Caco-2 (cell line): ENCODE measurements at regions not wholly inside any gene's neighbourhood (a gene's known extent, or its start where the extent isn't known, plus 50 kb on each side); places are given as distances from the start of the nearest gene placed in this dataset.

Experiments used
- BruUV-seq: library from RNA; stranded (reverse); fragments of 400-500 nt; replicated peaks from 2 replicates; lab custom pipeline; 2021; lab: Mats Ljungman, UMichigan
- CTCF ChIA-PET: fragments of 300-600 bp; sonication (Branson Sonifier 250); formaldehyde crosslinking; loops from one replicate; lab custom pipeline; 2022; ENCODE audit warnings: antibody characterized with exemption; lab: Charles Lee
- POLR2A ChIA-PET: fragments of 300-600 bp; sonication (Branson Sonifier 250); formaldehyde crosslinking; loops from one replicate; lab custom pipeline; 2022; ENCODE audit warnings: antibody characterized with exemption; lab: Charles Lee
- DNase-seq, 2 experiments: peaks; one replicate each; pipeline versions ENCODE4 v3.0.0 to v3.0.0-alpha.2; 2020 to 2022
- H3K27me3 ChIP-seq: replicated peaks from 2 replicates; pipeline ENCODE4 v1.6.0; 2011; ENCODE audit warnings: low read length; ENCODE audit not compliant: control insufficient read depth, insufficient read depth
- H3K36me3 ChIP-seq: 2 replicates; pipeline ENCODE4 v1.5.1; 2011; ENCODE audit warnings: low read length; ENCODE audit not compliant: control insufficient read depth, insufficient read depth
- H3K4me1 ChIP-seq: fragments of 250-450 bp; sonication (Bioruptor Pico); 2 replicates; pipeline ENCODE4 v1.5.1; 2020; ENCODE audit warnings: mild to moderate bottlenecking
- H3K4me3 ChIP-seq: 2 replicates; pipeline ENCODE4 v1.5.1; 2011; ENCODE audit warnings: low read depth, mild to moderate bottlenecking, control low read depth, low read length
- H3K9me3 ChIP-seq: fragments of 250-450 bp; sonication (Bioruptor Pico); 2 replicates; pipeline ENCODE4 v1.5.1; 2020; ENCODE audit warnings: mild to moderate bottlenecking, moderate library complexity
- H3K27ac Mint-ChIP-seq: one replicate; pipeline ENCODE4 v1.8.0; 2022; ENCODE audit warnings: mixed read lengths; ENCODE audit not compliant: unreplicated experiment
- H3K27me3 Mint-ChIP-seq: one replicate; pipeline ENCODE4 v1.8.0; 2022; ENCODE audit warnings: mixed read lengths; ENCODE audit not compliant: insufficient read depth, unreplicated experiment
- H3K36me3 Mint-ChIP-seq: one replicate; pipeline ENCODE4 v1.8.0; 2022; ENCODE audit warnings: mild to moderate bottlenecking, mixed read lengths; ENCODE audit not compliant: insufficient read depth, unreplicated experiment
- H3K4me1 Mint-ChIP-seq: one replicate; pipeline ENCODE4 v1.8.0; 2022; ENCODE audit warnings: low read depth, mixed read lengths; ENCODE audit not compliant: unreplicated experiment
- H3K4me3 Mint-ChIP-seq: one replicate; pipeline ENCODE4 v1.8.0; 2022; ENCODE audit warnings: mild to moderate bottlenecking, moderate library complexity, mixed read lengths; ENCODE audit not compliant: unreplicated experiment
- H3K9me3 Mint-ChIP-seq: one replicate; pipeline ENCODE4 v1.8.0; 2022; ENCODE audit warnings: mixed read lengths; ENCODE audit not compliant: unreplicated experiment
- CTCF ChIP-seq, 2 experiments: fragments of 200-600 bp in 1 of 2; IDR thresholded peaks; 1 replicate in 1 of 2; 2 replicates in 1 of 2; pipeline versions ENCODE4 v1.5.1 to v1.8.0; 2011 to 2022; ENCODE audit warnings: antibody characterized with exemption in 1 of 2, control low read depth in 1 of 2, inconsistent platforms in 1 of 2, low read depth in 1 of 2, low read length in 1 of 2, mild to moderate bottlenecking in 1 of 2, moderate library complexity in 1 of 2; ENCODE audit not compliant: insufficient read depth in 1 of 2, severe bottlenecking in 1 of 2, unreplicated experiment in 1 of 2
- intact Hi-C: fragments of 100-400 bp; cut with micrococcal nuclease; formaldehyde crosslinking; loops from one replicate; pipeline ENCODE4 v1.10.0; 2022; ENCODE audit not compliant: unreplicated experiment

- Mint-ChIP-seq H3K27ac (no peak overlapping the region), H3K4me3 (no peak overlapping the region), H3K4me1 (no peaks in the 10 kb centered on the region), H3K27me3 (no peaks in the 10 kb centered on the region), H3K9me3 (no peaks in the 10 kb centered on the region), H3K36me3 (no peaks in the 10 kb centered on the region)
- no TSS peak for BruUV-seq
- DNase-seq, result peak in 1 of 2 experiments; percentile 3
- H3K27me3 ChIP-seq, result no peaks in the 10 kb centered on the region
- CTCF ChIA-PET, result no interaction called here
- H3K36me3 ChIP-seq, result no peaks in the 10 kb centered on the region
- no peak overlapping the region for H3K4me3 ChIP-seq
- H3K4me1 ChIP-seq, result no peaks in the 10 kb centered on the region
- no peaks in the 10 kb centered on the region for H3K9me3 ChIP-seq
- no peak for TF ChIP-seq CTCF (IDR thresholded peaks at IDR 0.05; ENCODE audit: insufficient read depth in 1 of 2, low read depth in 1 of 2, low read length in 1 of 2, severe bottlenecking in 1 of 2, unreplicated experiment in 1 of 2)
- intact Hi-C loops, result no loop called here
- POLR2A ChIA-PET, result no interaction called here
Measured at GRCh38 chr5:156239800-156240199, 87.2 kb upstream of the SGCD start.

- no peak overlapping the region for H3K4me3 Mint-ChIP-seq
- Histone ChIP-seq H3K27me3 (no peaks in the 10 kb centered on the region), H3K36me3 (no peaks in the 10 kb centered on the region), H3K4me1 (no peaks in the 10 kb centered on the region), H3K9me3 (no peaks in the 10 kb centered on the region), H3K4me3 (no peak overlapping the region)
- ChIA-PET CTCF (no interaction called here), POLR2A (no interaction called here)
- BruUV-seq, result no TSS peak
- TF ChIP-seq CTCF (IDR thresholded peaks at IDR 0.05; ENCODE audit: insufficient read depth in 1 of 2, low read depth in 1 of 2, low read length in 1 of 2, severe bottlenecking in 1 of 2, unreplicated experiment in 1 of 2), result no peak
- no peak overlapping the region for H3K27ac Mint-ChIP-seq
- H3K4me1 Mint-ChIP-seq, result no peaks in the 10 kb centered on the region
- intact Hi-C loops, result no loop called here
- no peak for DNase-seq
- no peaks in the 10 kb centered on the region for H3K27me3 Mint-ChIP-seq
- H3K9me3 Mint-ChIP-seq, result no peaks in the 10 kb centered on the region
- H3K36me3 Mint-ChIP-seq, result no peaks in the 10 kb centered on the region
Measured at GRCh38 chr5:156240414-156240813, 86.5 kb upstream of the SGCD start.

- POLR2A ChIA-PET, result no interaction called here
- intact Hi-C loops, result no loop called here
Measured at GRCh38 chr5:156241266-156241665, 85.7 kb upstream of the SGCD start.

More at GRCh38 chr5:156241266-156241665, 85.7 kb upstream of the SGCD start:
- Mint-ChIP-seq H3K27ac (no peak overlapping the region), H3K36me3 (no peaks in the 10 kb centered on the region), H3K4me1 (no peaks in the 10 kb centered on the region), H3K9me3 (no peaks in the 10 kb centered on the region), H3K27me3 (no peaks in the 10 kb centered on the region), H3K4me3 (no peak overlapping the region)
- Histone ChIP-seq H3K4me3 (no peak overlapping the region), H3K9me3 (no peaks in the 10 kb centered on the region), H3K4me1 (no peaks in the 10 kb centered on the region), H3K36me3 (no peaks in the 10 kb centered on the region), H3K27me3 (no peaks in the 10 kb centered on the region)
- TF ChIP-seq CTCF (IDR thresholded peaks at IDR 0.05; ENCODE audit: insufficient read depth in 1 of 2, low read depth in 1 of 2, low read length in 1 of 2, severe bottlenecking in 1 of 2, unreplicated experiment in 1 of 2), result no peak
- no peak for DNase-seq
- CTCF ChIA-PET, result no interaction called here
- BruUV-seq, result no TSS peak
